ENCODE measurements at regions not wholly inside any gene's neighbourhood (a gene's known extent, or its start where the extent isn't known, plus 50 kb on each side); places are given as distances from the start of the nearest gene placed in this dataset.

DNA sequence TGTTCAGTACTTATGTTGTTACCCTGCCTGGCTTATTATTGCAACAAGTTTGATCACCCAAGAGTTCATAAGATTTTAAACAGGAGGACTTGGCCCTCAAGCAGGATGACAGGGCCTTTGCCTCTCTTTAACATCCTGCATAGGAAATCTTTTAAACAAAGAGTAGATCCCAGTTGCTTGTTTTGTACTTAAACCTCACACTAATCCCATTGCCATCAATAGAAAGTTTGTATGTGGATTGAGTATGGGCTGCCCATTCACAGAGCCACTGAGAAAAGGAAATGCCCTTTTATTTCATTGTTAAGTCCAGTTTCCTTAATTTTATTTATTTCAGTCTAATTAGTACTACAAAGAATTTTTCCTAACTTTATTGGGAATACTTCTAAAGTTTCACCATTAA lies 52.2 kb upstream of the FGF10 start:
- in situ Hi-C loops (cut with HindIII; ENCODE audit: extremely low pct_ligation_motif_present, low pct_unique_long_range_greater_than_20kb): no loop called here
- intact Hi-C loops (cut with micrococcal nuclease; ENCODE audit: unreplicated experiment): no loop called here
- Histone ChIP-seq H3K79me2 (ENCODE audit: insufficient read depth, low read length) (no peaks in the 10 kb centered on the region), H3K4me3 (replicated peaks in 1 of 3; ENCODE audit: insufficient read depth in 1 of 3, low read depth in 2 of 3, low read length in 3 of 3) (no peak overlapping the region), H2AFZ (ENCODE audit: low read length) (no peak overlapping the region), H3K9ac (ENCODE audit: insufficient read depth, low read depth, low read length) (no peak overlapping the region), H3K9me3 (ENCODE audit: low read length) (no peaks in the 10 kb centered on the region), H4K20me1 (ENCODE audit: insufficient read depth, low read length) (no peaks in the 10 kb centered on the region), H3K36me3 (replicated peaks in 1 of 2; ENCODE audit: control insufficient read depth in 1 of 2, insufficient read depth in 2 of 2, low read length in 2 of 2) (no peaks in the 10 kb centered on the region), H3K4me1 (ENCODE audit: insufficient read depth, low read length) (no peaks in the 10 kb centered on the region), H3K27ac (ENCODE audit: extremely low read length, insufficient read depth, low read length) (no peak overlapping the region), H3K4me2 (ENCODE audit: low read depth, low read length) (no peak overlapping the region), H3K27me3 (ENCODE audit: control insufficient read depth in 1 of 2, insufficient read depth in 2 of 2, low read length in 2 of 2) (no peaks in the 10 kb centered on the region)
- CTCF ChIA-PET (ENCODE audit: low intra/inter-chr PET ratio, low total read pairs): no interaction called here
- no TSS peak for BruUV-seq (replicated peaks)
- DNase-seq (ENCODE audit: low spot score): no peak
- no peak for FAIRE-seq
- POLR2A ChIA-PET: no interaction called here
- TF ChIP-seq HOXD1 (CRISPR knock-in tag; IDR thresholded peaks at IDR 0.05) (no peak), ZNF274 (CRISPR knock-in tag; IDR thresholded peaks at IDR 0.05) (no peak), ZNF343 (CRISPR knock-in tag; IDR thresholded peaks at IDR 0.05) (no peak), ZMYM4 (CRISPR knock-in tag; IDR thresholded peaks at IDR 0.05) (no peak), ZNF205 (CRISPR knock-in tag; IDR thresholded peaks at IDR 0.05) (no peak), ZNF850 (CRISPR knock-in tag; conservative IDR thresholded peaks at IDR 0.05) (no peak), SSRP1 (CRISPR knock-in tag; IDR thresholded peaks at IDR 0.05) (no peak), TEAD2 (CRISPR knock-in tag; IDR thresholded peaks at IDR 0.05) (no peak), GTF3A (CRISPR knock-in tag; conservative IDR thresholded peaks at IDR 0.05) (no peak), SOX5 (CRISPR knock-in tag; IDR thresholded peaks at IDR 0.05; ENCODE audit: borderline replicate concordance) (no peak), ZNF737 (CRISPR knock-in tag; IDR thresholded peaks at IDR 0.05; ENCODE audit: borderline replicate concordance) (no peak), KLF16 (CRISPR knock-in tag; IDR thresholded peaks at IDR 0.05) (no peak), TBX2 (CRISPR knock-in tag; IDR thresholded peaks at IDR 0.05; ENCODE audit: borderline replicate concordance) (no peak), ARNT2 (CRISPR knock-in tag; IDR thresholded peaks at IDR 0.05; ENCODE audit: low read depth) (no peak), SMAD9 (CRISPR knock-in tag; IDR thresholded peaks at IDR 0.05) (no peak)
- TF ChIP-seq, protein P1, sequence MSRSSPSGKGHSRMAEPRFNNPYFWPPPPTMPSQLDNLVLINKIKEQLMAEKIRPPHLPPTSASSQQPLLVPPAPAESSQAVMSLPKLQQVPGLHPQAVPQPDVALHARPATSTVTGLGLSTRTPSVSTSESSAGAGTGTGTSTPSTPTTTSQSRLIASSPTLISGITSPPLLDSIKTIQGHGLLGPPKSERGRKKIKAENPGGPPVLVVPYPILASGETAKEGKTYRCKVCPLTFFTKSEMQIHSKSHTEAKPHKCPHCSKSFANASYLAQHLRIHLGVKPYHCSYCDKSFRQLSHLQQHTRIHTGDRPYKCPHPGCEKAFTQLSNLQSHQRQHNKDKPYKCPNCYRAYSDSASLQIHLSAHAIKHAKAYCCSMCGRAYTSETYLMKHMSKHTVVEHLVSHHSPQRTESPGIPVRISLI (CRISPR knock-in tag; IDR thresholded peaks at IDR 0.05; ENCODE audit: borderline replicate concordance): no peak
- no peak for ATAC-seq

All from HepG2 (cell line).